Fibroblast of skin of right biceps (primary cell): ENCODE measurements at regions not wholly inside any gene's neighbourhood (a gene's known extent, or its start where the extent isn't known, plus 50 kb on each side); places are given as distances from the start of the nearest gene placed in this dataset.

Experiments used
- DNase-seq: peaks from one replicate; pipeline ENCODE4 v3.0.0-alpha.2; 2013

DNA sequence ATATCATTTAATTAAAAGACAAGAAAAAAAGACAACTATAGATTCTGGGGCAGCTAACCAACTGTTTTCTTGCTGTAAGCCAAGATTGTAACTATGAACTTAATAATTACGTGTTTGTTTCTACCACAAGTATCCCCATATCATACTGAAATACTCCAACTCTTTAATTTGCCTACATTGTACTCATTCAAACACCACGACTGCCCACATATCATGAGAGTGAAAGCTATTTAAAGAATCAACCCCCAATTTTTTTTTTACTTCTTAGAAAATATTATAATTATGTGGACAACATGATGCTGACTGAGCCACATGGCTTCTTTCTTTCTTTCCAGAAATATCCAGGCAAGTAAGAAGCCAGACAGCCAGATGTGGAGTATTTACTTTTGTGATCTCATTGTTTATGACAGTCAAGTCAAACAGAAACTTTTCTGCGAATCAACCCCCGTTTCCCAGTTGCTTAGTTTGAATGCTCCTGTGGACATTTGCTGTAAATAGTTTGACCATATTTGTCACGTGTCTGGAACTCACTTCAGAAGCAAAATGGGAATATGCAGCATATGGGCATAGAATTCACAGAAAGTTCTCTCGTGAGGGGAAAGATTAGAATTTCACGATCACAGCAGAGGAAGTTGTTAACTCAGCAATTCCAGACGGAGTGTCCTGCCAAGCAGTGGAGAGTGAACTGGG, 126.8 kb upstream of the PSMD7 start:
- DNase-seq, result peak; percentile 25

DNA sequence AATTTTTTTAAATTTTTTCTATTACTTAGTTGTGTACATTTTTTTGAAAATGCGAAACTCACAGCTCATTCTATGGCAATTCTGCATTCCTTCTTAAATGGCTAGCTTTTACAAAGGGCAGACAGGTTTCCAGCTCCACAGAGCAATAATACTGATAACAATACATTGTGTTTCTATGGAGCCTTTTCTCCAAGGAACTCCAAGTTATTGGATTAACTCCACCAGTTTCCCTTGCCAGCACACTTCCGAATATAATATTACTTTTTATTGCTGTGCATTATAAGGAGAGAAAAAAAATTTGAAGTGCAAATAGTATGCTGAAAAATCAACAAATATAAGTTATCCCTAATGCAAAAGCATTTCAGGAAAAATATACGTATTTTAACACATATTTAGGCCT, 127.5 kb upstream of the PSMD7 start:
- DNase-seq, result no peak

DNA sequence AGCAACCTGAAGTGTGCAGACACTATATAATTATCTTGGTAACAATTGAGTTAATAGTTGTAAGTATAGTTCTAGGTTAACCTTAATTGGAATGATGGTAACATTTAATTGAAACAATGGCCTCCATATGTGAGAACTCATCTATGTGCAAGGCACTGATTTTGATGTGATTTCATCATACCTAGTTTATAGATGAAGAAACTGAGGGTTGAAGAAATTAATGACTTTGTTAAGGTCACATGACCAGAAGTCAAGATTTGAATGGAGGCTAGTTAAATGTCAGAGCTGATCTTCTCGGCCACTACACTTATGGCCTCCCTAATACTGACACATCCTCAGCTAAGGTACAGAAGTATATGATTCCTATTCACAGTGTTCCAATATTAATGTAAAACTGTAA, 128.2 kb upstream of the PSMD7 start:
- no peak for DNase-seq

DNA sequence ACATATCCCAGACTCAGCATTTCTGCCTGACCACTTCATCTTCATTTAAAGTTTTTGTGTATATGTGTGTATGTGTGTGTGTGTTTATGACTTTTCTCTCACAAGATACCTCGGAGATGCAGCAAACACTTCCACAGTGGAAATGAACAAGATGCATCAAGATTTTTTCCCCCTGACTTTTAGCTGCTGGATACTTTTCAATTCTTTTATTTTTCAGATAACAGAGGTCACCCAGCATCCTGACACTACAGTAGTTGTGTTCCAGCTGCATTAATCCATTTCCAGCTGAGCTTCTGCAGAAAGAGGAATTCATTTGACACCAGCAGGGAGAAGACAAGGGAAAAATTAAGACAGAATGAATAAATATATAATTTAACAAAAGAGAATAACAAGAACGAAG, 130.2 kb upstream of the PSMD7 start:
- DNase-seq, result no peak

DNA sequence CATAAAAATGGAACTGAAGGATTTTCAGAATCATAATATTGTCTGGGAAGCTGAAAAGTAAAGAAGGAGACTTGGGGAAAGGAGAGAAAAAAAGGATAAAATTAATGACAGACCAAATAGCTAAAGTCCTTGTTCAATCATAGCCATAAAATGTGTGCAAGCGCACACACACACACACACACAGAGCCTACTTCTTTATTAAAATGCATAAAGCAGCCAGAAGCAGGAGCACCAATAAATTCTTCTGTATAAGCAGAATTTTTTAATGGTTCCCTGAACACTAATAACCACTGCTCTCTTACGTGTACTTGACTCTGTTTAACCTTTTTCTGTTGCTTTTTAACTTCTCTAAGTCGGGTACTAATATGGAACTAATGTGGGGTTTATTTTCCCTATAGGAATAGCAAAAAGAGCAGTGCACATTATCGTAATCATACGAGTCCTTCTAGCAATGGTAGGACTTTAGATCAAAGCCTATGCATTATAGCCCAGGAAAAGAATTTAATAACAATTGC, 131.0 kb upstream of the PSMD7 start:
- DNase-seq, result no peak

DNA sequence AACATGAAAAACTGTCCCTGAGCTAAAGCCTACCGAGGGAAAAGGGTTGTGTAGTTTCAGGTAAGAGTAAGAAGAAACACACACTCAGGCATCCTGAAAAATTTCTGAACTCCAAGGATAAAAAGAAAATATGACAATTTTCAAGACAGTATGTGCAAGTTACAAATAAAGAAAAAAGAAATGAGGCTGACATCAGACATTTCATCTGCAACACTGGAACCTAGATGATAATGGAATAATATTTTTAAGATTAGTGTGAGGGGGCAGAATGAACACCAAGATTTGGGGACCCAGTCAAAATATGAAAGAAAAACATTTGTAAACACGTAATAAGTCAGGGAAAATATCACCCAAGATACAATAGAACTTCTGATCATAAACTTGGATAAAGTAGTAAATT, 135.9 kb upstream of the PSMD7 start:
- DNase-seq, result no peak

DNA sequence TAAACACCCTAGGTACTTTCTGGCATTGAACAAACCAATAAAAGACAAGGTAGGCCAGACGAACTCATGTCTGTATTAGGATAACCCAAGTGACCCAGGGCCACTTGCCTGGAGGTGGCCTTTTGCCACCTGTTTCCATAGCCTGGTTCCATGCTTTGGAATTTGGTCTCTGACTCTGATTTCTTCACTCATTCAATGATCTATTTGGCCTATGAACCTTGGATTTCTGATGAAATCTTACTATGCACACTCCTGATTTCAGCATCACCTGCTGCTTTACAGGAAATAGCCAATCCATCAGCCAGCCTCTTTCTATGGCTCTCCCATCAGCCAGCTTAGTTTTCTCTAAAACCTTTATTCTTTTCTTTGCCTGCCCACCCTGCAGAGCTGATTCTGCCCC, 142.8 kb upstream of the PSMD7 start:
- no peak for DNase-seq

DNA sequence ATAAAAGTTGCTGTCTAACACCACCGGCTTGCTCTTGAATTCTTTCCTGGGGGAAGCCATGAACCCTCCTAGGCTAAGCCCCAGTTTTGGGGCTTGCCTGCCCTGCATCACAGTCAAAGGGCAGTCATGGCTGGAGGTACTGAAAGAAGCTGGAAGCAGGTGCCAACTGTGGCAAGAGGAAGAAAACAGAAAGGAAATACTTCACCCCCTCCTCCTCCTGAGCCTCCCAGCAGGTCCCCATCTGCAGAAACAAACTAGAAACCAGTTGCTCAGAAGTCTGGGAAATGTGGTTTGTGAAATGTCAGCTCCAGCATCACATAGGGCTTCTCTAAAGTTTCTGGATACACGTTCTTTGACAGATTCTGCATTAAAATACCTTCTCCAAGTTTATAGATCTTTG, 150.0 kb upstream of the PSMD7 start:
- DNase-seq, result no peak

DNA sequence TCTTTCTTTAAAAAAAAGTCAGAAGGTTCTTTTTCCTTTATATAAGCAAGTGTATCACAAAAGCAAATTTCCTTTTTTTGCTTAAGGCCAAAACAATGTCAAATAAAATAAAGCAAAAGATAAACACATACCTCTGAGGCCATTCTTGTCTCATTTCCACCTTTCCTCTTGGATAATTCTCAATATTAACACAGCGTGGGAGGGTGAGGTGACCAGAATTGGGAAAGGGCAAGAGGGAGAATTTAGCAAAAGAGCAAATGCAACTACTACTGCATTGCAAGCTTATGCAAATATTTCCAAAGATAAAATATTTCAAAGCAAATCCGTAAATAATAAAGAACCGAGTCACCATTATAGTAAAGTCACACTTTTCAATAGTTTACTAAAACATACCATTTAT, 153.4 kb upstream of the PSMD7 start:
- DNase-seq, result no peak

DNA sequence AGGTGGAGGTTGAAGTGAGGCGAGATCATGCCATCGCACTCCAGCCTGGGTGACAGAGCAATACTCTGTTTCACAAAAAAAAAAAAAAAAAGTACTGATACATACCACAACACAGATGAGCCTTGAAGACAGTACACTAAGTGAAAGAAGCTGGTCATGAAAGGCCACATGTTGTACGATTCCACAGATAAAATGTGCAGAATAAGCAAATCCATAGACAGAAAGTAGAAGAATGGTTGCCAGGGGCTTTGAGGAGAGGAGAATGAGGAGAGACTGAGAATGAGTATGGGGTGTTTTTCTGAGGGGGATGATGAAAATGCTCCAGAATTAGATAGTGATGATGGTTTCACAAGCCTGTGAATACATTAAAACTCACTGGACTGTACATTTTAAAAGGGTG, 155.6 kb upstream of the PSMD7 start:
- DNase-seq, result no peak

DNA sequence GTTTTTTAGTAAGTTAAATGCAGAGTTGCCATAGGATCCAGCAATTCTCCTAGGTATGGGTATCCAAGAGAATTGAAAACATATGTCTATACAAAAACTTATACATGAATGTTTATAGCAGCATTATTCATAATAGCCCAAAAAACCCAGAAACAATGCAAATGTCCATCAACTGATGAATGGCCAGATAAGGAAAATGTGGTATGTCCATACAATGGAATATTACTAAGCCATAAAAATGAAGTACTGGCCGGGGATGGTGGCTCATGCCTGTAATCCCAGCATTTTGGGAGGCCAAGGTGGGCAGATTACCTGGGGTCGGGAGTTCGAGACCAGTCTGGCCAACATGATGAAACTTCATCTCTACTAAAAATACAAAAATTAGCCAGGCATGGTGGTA, 156.1 kb upstream of the PSMD7 start:
- no peak for DNase-seq

DNA sequence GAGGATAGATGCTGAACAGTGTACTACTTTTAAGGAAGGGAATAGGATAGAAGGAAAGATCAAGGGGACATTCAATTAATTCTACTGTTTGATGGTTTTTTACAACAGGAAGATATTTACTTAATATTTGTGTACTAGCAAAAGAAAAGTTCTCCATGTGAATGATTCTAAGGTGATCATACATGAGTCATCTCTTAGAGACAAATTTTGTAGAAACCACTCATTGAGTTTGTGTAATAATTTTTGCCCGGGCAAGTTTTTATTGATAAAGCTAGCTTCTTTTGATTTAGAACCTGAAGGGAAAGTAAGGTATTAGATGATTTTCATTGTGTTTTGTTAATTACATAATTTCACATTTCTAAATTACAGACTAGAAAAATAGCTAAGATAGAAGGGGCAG, 172.8 kb upstream of the PSMD7 start:
- no peak for DNase-seq

DNA sequence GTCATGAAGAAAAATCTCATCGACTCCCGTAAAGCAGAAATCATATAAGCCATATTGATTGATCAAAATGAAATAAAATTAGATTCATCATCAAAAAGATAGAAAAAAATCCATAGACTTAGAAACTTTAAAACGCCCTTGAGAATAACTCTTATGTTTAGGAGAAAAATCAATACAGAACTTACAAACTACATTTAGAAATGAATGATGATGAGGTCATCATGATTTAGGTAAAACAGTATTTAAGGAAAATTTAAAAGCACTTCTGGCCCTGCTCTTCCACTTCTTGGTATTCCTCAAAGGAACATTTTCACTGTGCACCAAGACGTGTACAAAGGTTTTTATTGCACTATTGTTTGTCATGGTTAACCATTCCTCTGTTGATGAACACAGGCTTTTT, 173.4 kb upstream of the PSMD7 start:
- no peak for DNase-seq

DNA sequence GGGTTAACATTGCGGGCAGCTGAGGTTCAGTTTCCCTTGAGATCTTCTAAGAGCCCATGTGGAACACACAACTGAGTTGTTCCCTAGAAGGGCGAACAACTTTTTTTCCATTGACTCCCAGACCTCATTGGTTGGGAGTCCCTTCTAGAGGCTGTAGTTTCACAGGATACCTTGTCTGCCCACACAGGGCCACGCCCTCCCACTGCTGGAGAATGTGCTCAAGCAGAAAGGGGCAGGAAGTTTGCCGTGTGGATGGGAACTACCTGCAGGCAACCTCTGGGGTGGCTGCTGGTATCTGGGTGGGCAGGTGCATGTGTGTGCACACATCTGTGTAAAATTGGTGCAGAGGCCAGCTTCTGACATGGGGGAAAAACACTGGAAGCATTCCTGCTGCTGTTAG, 178.8 kb upstream of the PSMD7 start:
- no peak for DNase-seq

DNA sequence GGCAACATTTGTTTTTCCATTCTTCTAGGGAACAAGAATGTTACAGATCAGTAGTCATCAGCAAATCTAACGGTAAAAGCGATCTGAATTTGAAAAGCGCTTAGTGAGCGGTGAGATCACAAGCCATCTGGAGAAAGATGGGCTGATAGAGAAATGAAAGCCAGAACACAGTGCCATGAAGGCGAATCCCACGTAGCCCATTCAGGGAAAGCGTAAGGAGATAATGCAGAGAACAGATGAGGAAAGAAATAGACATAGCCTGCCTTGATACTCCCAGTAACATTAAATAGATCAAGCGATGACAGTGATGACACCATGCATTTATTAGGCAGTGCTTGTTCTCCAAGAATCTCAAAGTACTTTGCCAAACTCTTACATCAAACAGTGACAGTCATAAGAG, 183.1 kb upstream of the PSMD7 start:
- no peak for DNase-seq

DNA sequence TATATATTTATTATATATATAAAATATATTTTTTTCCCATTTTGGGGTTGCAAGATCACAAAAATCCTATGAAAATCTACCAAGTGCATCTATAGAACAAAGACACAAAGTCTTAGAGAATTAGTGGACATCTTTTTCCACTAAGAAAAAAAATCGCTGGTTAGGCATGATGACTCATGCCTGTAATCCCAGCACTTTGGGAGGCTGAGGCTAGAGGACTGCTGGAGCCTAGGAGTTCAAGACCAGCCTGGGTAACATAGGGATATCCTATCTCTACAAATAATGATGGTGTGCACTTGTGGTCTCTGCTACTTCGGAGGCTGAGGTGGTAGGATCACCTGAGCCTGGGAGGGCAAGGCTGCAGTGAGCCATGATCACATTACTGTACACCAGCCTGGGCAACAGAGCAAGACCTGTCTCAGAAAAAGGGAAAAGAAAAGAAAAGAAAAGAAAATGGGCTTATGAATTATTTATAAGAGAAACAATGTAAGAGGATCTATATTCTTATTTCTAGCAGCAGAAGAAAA, 185.1 kb upstream of the PSMD7 start:
- no peak for DNase-seq

DNA sequence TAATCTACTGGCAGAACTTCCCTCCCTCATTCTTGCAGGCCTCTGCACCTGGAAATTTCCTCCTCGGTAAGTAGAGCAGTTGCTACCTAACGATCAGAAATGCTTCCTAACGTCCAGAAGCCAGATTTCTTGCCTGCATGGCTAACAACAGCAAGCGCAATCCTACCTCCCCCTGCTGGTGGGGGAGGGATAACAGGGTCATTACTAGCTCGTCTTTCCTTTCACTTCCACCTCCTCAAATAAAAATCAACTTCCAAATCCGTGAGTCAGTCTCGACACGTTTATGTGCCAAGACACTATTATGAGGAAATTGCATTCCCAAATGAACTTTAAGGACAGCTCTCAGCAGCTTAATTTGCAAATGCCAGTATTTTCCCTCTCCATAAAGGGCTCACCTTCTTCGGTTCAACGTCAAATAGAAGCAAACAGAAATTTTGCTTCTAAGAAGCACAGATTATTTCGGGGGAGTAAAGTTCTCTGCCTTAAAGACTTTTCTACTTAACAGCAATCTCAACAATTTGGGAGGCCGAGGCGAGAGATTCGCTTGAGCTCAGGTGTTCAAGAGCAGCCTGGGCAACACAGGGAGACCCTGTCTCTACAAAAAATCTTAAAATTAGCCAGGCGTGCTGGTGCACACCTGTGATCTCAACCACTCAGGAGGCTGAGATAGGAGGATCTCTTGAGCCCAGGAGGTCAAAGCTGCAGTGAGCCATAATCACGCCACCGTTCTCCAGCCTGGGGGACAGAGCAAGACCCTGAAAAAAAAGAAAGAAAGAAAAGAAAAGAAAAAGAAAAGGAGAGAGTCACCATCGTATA, 188.6 kb upstream of the PSMD7 start:
- peak; percentile 44 for DNase-seq

DNA sequence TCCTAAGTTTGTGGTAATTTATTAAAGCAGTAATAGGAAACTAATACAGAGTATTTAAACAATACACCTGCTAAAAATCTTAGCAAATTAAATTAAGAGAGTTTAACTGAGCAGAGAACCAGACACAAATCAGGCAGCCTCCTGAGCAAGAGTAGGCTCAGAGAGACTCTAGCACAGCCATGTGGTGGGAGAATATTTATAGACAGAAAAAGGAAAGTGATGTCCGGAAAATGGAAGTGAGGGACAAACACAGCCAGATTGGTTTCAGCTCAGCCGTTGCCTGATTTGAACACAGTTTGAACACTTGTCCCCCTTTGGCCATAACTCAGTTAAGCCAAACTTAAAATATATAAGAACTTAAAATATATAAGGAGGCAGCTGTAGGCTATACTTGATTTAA, 192.6 kb upstream of the PSMD7 start:
- DNase-seq, result no peak

DNA sequence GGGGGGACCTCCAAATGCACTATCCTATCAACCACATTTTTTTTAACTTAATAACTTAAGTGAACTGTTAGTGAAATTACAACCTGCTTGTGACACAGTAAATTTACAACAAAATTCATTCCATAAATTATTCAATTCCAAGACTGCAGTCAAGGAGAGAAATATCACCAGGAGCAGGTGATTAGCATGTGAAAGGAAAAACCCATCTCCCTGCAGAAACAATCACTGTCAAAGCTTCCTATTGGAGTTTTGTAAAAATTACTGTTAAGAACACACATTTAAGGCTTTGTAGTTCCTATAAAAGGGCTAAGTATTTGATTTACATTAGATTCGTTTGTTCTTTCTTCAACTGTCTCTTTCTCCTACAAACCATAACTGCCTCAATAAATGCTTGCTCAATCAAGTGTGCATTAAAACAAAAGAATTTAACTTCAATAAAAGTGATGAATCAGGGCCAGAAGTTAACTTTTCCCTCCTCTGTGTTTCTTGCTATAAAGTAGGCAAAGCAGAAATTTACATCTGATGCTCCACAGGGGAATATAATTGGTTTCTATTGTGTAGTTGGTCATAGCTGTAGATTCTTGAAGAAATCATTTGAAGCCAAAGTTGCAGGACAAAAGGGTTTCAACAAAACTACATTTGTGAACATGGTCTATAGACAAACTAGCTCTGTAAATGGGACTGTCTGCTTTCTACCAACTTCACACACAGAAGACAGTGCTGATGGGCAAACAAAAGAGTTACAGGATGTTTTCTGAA, 195.1 kb upstream of the PSMD7 start:
- DNase-seq, result no peak

DNA sequence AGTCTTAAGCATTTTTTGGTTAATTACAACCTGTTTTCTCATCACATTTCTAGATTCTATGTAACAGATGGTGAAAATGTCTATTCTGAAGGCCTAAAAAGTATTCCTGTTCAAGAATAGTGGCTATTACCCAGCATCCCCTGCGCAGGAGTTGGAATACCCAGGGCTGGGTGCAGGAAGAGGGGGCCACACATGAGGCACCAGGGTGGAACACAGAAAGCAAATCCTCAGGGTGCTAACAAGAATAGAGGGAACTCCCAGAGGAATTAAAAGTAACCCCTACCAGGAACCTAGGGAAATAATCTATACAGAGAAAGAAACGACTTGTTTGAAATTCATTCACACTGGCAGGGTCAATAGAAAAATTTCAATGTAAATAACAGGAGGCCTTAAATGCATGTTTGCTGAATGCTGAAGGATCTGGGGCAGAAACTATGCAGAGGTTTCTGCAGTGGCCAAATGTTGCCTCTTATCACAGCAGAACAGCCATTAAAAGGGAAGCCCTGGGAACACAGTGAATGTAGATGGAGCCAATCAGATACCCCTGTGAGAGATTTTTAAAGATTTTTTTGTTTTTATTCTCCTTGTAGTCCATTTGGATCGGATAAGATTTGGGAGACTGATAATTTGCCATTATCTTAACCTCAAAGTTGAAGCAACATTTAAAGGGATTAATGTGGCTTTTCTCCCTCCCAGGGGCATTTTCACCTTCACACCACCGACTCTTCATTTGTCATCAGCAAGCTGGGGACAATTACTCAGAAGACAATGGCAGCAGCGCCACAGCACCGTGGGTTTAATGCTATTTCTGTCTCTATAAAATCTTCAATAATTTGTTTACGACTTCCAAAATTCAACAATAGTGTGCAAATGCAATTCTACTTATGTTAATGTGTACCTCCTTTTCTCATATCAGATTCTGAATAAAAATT, 196.0 kb upstream of the PSMD7 start:
- no peak for DNase-seq

DNA sequence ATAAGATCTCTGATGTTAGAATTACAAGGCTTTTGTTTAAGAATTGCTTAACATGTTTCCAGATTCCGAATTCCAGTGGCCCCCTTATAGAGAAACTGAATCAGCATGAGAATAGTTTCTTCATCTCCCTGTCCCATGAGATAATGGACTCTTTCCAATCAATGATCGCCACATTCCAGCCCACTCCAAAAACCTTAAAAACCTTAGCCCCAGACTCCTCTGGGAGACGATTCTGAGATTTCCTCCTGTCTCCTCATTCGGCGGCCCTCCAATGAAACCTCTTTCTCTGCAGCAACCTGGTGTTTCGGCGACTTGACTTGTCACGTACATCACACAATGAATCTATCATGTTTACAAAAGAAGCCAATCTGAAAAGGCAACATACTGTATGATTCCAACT, 197.1 kb upstream of the PSMD7 start:
- no peak for DNase-seq

DNA sequence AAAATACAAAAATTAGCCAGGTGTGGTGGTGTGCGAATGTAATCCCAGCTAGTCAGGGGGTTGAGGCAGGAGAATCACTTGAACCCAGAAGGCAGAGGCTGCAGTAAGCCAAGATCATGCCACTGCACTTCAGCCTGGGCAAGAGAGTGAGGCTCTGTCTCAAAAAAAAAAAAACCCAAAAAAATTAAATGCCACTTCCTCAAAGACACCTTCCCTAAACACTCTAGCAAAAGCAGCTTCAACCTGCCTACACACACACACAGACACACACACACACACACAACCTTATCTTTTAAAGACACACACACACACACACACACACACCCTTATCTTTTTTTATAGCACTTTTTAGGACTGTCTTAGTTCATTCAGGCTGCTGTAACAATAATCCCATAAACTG, 201.7 kb upstream of the PSMD7 start:
- no peak for DNase-seq
